OCI-LY7 (cell line): ENCODE measurements at regions not wholly inside any gene's neighbourhood (a gene's known extent, or its start where the extent isn't known, plus 50 kb on each side); places are given as distances from the start of the nearest gene placed in this dataset.

Source experiments
- EZH2phosphoT487 ChIP-seq: fragments of 200-600 bp; sonication (generic); IDR thresholded peaks from 2 replicates; pipeline ENCODE4 v1.6.1; 2018; ENCODE audit warnings: low read depth, borderline replicate concordance, mild to moderate bottlenecking, mixed run types, antibody characterized with exemption, low read length, moderate library complexity, mixed read lengths
- TF ChIP-seq, protein P1 (sequence below): fragments of 200-600 bp; sonication (generic); conservative IDR thresholded peaks from 2 replicates; pipeline ENCODE4 v1.5.1; 2014; ENCODE audit warnings: mild to moderate bottlenecking, antibody characterized with exemption, low read length, moderate library complexity, mixed read lengths

DNA sequence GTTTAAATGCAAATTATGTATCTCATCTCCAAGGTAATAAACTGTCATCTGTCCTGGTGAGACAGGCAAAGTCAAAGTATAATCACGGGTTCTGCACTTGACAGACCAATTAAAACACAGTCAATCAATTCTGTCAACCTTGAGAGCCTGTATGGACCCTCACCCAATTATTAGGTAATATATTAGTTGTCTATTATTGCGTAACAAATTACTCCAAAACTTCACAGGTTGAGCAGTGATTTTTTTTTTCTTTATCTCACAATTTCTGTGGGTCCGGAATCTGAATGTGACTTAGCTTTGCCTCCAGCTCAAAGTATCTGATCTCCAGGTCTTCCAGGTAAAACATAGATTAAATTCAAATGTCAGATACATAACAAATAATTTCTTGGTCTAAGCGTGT is 707.4 kb upstream of the ARGLU1 start:
- TF ChIP-seq, protein P1, sequence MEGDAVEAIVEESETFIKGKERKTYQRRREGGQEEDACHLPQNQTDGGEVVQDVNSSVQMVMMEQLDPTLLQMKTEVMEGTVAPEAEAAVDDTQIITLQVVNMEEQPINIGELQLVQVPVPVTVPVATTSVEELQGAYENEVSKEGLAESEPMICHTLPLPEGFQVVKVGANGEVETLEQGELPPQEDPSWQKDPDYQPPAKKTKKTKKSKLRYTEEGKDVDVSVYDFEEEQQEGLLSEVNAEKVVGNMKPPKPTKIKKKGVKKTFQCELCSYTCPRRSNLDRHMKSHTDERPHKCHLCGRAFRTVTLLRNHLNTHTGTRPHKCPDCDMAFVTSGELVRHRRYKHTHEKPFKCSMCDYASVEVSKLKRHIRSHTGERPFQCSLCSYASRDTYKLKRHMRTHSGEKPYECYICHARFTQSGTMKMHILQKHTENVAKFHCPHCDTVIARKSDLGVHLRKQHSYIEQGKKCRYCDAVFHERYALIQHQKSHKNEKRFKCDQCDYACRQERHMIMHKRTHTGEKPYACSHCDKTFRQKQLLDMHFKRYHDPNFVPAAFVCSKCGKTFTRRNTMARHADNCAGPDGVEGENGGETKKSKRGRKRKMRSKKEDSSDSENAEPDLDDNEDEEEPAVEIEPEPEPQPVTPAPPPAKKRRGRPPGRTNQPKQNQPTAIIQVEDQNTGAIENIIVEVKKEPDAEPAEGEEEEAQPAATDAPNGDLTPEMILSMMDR = no peak
- TF ChIP-seq EZH2phosphoT487 = no peak
